DOHH2 (cell line): ENCODE measurements at regions not wholly inside any gene's neighbourhood (a gene's known extent, or its start where the extent isn't known, plus 50 kb on each side); places are given as distances from the start of the nearest gene placed in this dataset.

Experiments used
- CTCF ChIP-seq: fragments of 200-600 bp; sonication (generic); IDR thresholded peaks from one replicate; pipeline ENCODE4 v1.5.1; 2014; ENCODE audit warnings: antibody characterized with exemption, mild to moderate bottlenecking, low read depth, low read length; ENCODE audit not compliant: poor library complexity, severe bottlenecking
- EZH2phosphoT487 ChIP-seq: fragments of 200-600 bp; sonication (generic); IDR thresholded peaks from 2 replicates; pipeline ENCODE4 v1.6.1; 2017; ENCODE audit warnings: borderline replicate concordance, mild to moderate bottlenecking, antibody characterized with exemption, low read length, moderate library complexity, mixed read lengths

DNA sequence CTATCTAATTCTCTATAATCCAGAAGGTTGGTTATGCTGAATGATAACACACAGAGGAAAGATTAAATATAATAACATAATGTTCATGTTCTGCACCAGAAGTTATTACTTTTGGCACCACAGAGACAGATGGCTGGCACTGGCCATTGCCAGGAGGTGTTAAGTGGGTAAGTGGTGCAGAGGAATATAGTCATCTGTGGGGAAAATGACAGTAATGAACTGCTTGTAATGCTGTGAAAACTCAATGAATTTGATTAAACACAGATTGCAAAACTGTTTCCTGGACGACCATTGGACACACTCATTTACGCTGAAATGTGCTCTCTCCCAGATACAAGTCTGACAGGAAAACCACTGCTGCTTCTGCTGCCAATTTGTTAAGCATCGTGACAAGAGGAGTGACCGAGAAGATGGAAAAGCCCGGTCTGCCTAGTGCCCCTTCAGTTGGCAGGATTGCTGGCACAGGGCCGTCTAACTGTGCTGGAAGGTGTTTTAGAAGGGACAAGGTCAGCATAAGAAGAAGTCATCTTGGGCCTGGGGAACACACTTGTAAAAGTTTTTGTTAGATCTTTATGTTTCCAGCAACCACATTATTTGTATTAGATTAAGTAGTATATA lies 567.4 kb downstream of the CBLN4 start:
- TF ChIP-seq CTCF (no peak), EZH2phosphoT487 (no peak)
